SU-DHL-6 (cell line): ENCODE measurements at regions not wholly inside any gene's neighbourhood (a gene's known extent, or its start where the extent isn't known, plus 50 kb on each side); places are given as distances from the start of the nearest gene placed in this dataset.

ENCODE experiments used
- H2AFZ ChIP-seq: fragments of 200-600 bp; sonication (generic); 2 replicates; pipeline ENCODE4 v1.6.1; 2014; ENCODE audit warnings: low read depth, mild to moderate bottlenecking, moderate library complexity, mixed read lengths, antibody characterized with exemption, low read length; ENCODE audit not compliant: severe bottlenecking
- H3F3A ChIP-seq: fragments of 200-600 bp; shearing (Covaris generic); 2 replicates; pipeline ENCODE4 v1.6.0; 2016; ENCODE audit warnings: antibody characterized with exemption, mild to moderate bottlenecking; ENCODE audit not compliant: insufficient read depth
- H3K27ac ChIP-seq: fragments of 200-600 bp; sonication (generic); 2 replicates; pipeline ENCODE4 v1.5.1; 2016; ENCODE audit warnings: low read depth, mild to moderate bottlenecking, low read length, moderate library complexity, mixed read lengths
- H3K27me3 ChIP-seq: fragments of 200-600 bp; sonication (generic), shearing (Covaris generic); 2 replicates; pipeline ENCODE4 v1.6.0; 2014; ENCODE audit warnings: mild to moderate bottlenecking, low read length
- H3K36me3 ChIP-seq: fragments of 200-600 bp; sonication (generic); 2 replicates; pipeline ENCODE4 v1.6.1; 2014; ENCODE audit warnings: mild to moderate bottlenecking, low read length, mixed read lengths
- H3K4me2 ChIP-seq: fragments of 300-600, 200-600 bp; shearing (Covaris generic), sonication (generic); 2 replicates; pipeline ENCODE4 v1.6.0; 2014; ENCODE audit warnings: low read length, low read depth, mild to moderate bottlenecking; ENCODE audit not compliant: poor library complexity, severe bottlenecking
- H3K4me3 ChIP-seq: fragments of 200-600 bp; sonication (generic); 2 replicates; pipeline ENCODE4 v1.5.1; 2014; ENCODE audit warnings: antibody characterized with exemption, low read length, mild to moderate bottlenecking, mixed read lengths; ENCODE audit not compliant: insufficient read depth, poor library complexity, severe bottlenecking
- H3K79me2 ChIP-seq: fragments of 200-600 bp; sonication (generic); 2 replicates; pipeline ENCODE4 v1.6.1; 2014; ENCODE audit warnings: mild to moderate bottlenecking, low read length, moderate library complexity; ENCODE audit not compliant: insufficient read depth
- H3K9ac ChIP-seq: fragments of 200-600 bp; sonication (generic); 2 replicates; pipeline ENCODE4 v1.7.0; 2014; ENCODE audit warnings: mild to moderate bottlenecking, low read length
- H3K9me2 ChIP-seq: fragments of 200-600 bp; sonication (generic); replicated peaks from 2 replicates; pipeline ENCODE4 v1.6.1; 2014; ENCODE audit warnings: low read length; ENCODE audit not compliant: insufficient read depth
- H3K9me3 ChIP-seq: fragments of 200-600 bp; sonication (generic); 2 replicates; pipeline ENCODE4 v1.6.1; 2014; ENCODE audit warnings: low read length, mixed read lengths; ENCODE audit not compliant: insufficient read depth
- H4K20me1 ChIP-seq: fragments of 200-600 bp; sonication (generic); 2 replicates; pipeline ENCODE4 v1.6.1; 2014; ENCODE audit warnings: low read depth, mild to moderate bottlenecking, antibody characterized with exemption, low read length, moderate library complexity, mixed read lengths
- EZH2phosphoT487 ChIP-seq: fragments of 200-600 bp; sonication (generic), shearing (Covaris generic); conservative IDR thresholded peaks from 2 replicates; pipeline ENCODE4 v1.6.1; 2018; ENCODE audit warnings: mild to moderate bottlenecking, antibody characterized with exemption, low read length, moderate library complexity, mixed read lengths
- TF ChIP-seq, protein P1 (sequence below): fragments of 200-600 bp; sonication (generic); IDR thresholded peaks from one replicate; pipeline ENCODE4 v1.5.1; 2017; ENCODE audit warnings: antibody characterized with exemption, mild to moderate bottlenecking, low read length, moderate library complexity; ENCODE audit not compliant: insufficient read depth, poor library complexity, severe bottlenecking

DNA sequence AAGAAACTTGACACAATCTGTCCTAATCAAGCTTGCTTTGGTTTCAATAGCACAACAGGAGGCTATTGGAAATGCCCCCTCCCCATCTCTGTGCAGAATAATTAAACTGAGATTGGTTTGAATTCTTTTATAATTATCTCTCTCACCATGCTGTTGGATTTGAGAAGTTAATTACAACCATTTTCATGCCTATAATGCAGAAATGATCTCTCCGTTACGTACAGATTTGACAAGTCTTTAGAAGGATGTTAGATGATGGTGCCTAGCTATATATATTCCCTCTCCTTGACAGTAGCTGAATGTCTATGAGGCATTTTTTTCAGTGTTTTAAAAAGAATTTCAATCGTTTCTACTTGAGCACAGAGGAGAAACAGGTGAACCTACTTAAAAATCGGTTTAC is 488.4 kb upstream of the TECRL start:
- Histone ChIP-seq H3K79me2 (no peaks in the 10 kb centered on the region), H3K4me2 (no peak overlapping the region), H3K36me3 (no peaks in the 10 kb centered on the region), H3K9me3 (no peaks in the 10 kb centered on the region), H3F3A (no peaks in the 10 kb centered on the region), H4K20me1 (no peaks in the 10 kb centered on the region), H3K27ac (no peak overlapping the region), H2AFZ (no peak overlapping the region), H3K9me2 (no peaks in the 10 kb centered on the region), H3K4me3 (no peak overlapping the region), H3K27me3 (no peaks in the 10 kb centered on the region), H3K9ac (no peak overlapping the region)
- TF ChIP-seq, protein P1, sequence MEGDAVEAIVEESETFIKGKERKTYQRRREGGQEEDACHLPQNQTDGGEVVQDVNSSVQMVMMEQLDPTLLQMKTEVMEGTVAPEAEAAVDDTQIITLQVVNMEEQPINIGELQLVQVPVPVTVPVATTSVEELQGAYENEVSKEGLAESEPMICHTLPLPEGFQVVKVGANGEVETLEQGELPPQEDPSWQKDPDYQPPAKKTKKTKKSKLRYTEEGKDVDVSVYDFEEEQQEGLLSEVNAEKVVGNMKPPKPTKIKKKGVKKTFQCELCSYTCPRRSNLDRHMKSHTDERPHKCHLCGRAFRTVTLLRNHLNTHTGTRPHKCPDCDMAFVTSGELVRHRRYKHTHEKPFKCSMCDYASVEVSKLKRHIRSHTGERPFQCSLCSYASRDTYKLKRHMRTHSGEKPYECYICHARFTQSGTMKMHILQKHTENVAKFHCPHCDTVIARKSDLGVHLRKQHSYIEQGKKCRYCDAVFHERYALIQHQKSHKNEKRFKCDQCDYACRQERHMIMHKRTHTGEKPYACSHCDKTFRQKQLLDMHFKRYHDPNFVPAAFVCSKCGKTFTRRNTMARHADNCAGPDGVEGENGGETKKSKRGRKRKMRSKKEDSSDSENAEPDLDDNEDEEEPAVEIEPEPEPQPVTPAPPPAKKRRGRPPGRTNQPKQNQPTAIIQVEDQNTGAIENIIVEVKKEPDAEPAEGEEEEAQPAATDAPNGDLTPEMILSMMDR = no peak
- no peak for TF ChIP-seq EZH2phosphoT487

DNA sequence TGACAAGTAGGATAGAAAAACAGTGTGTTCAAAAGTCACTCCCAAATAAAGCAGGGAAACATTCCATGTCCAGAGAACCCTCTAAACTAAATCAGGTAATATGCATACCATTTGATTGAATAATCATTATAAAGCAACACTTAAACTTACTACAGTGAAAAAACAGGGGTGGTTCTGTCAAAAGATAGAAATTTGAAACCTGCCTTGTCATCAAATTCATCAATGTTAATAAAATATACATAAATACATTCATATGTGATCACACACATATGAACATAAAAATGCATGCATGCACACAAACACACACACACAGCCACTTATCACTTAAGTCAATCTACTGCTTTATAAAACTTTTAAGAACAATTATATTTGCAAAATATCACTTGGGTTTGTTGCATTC is 485.8 kb upstream of the TECRL start:
- no peak overlapping the region for H3K9ac ChIP-seq
- TF ChIP-seq, protein P1 = no peak
- no peak for TF ChIP-seq EZH2phosphoT487

DNA sequence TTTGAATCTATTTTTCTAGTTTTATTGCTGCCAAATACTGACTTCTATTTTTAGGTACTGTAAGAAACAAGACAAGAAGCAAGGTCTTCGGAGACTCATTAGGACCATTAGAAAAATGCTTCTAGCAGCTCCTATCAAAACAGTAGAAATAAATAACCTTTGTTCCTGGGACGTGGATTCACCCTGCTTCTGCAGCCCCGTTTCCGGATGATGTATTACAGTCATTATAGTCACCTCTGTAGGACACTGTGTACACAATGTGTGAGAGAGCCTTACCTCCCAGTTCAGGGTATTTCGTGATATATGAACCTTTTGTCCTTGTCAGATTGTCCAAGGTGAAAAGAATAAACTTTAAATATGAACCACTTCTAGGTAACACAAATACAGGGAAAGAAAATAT is 484.0 kb upstream of the TECRL start:
- no peaks in the 10 kb centered on the region for H3K9me3 ChIP-seq
- H3K4me2 ChIP-seq = no peak overlapping the region
- H3K9ac ChIP-seq = no peak overlapping the region
- H3K79me2 ChIP-seq = no peaks in the 10 kb centered on the region
- H3K27ac ChIP-seq = no peak overlapping the region
- TF ChIP-seq EZH2phosphoT487 = no peak
- TF ChIP-seq, protein P1 = no peak
- H3F3A ChIP-seq = no peaks in the 10 kb centered on the region
- no peak overlapping the region for H2AFZ ChIP-seq
- H3K9me2 ChIP-seq = no peaks in the 10 kb centered on the region
- no peaks in the 10 kb centered on the region for H3K27me3 ChIP-seq
- no peaks in the 10 kb centered on the region for H4K20me1 ChIP-seq
- no peaks in the 10 kb centered on the region for H3K36me3 ChIP-seq
- H3K4me3 ChIP-seq = no peak overlapping the region

More for the DNA sequence above, 485.8 kb upstream of the TECRL start:
- Histone ChIP-seq H3K27ac (no peak overlapping the region), H3F3A (no peaks in the 10 kb centered on the region), H3K27me3 (no peaks in the 10 kb centered on the region), H3K4me2 (no peak overlapping the region), H3K36me3 (no peaks in the 10 kb centered on the region), H4K20me1 (no peaks in the 10 kb centered on the region), H3K9me2 (no peaks in the 10 kb centered on the region), H3K9me3 (no peaks in the 10 kb centered on the region), H2AFZ (no peak overlapping the region), H3K79me2 (no peaks in the 10 kb centered on the region), H3K4me3 (no peak overlapping the region)
